ENCODE measurements at regions not wholly inside any gene's neighbourhood (a gene's known extent, or its start where the extent isn't known, plus 50 kb on each side); places are given as distances from the start of the nearest gene placed in this dataset.

- DNase-seq = peak in 1 of 3 donors; percentile 14
Measured at GRCh38 chr4:16993956-16994840, 95.8 kb upstream of the LDB2 start.

GRCh38 chr4:16992566-16993225 is 94.3 kb upstream of the LDB2 start:
- DNase-seq = peak in 1 of 3 donors; percentile 15

GRCh38 chr4:16991450-16991849 is 93.0 kb upstream of the LDB2 start:
- DNase-seq = no peak

- DNase-seq = no peak
Measured at GRCh38 chr4:16989371-16989770, 90.9 kb upstream of the LDB2 start.

- DNase-seq = no peak
Measured at GRCh38 chr4:16988814-16989213, 90.4 kb upstream of the LDB2 start.

- DNase-seq = no peak
Measured at GRCh38 chr4:16977081-16977480, 78.6 kb upstream of the LDB2 start.

GRCh38 chr4:16969696-16970135 is 71.3 kb upstream of the LDB2 start:
- no peak for DNase-seq

GRCh38 chr4:16967722-16968121 is 69.3 kb upstream of the LDB2 start:
- DNase-seq = no peak

- no peak for DNase-seq
Measured at GRCh38 chr4:16959305-16959704, 60.9 kb upstream of the LDB2 start.

- DNase-seq = no peak
Measured at GRCh38 chr4:16952896-16953630, 54.6 kb upstream of the LDB2 start.

- no peak for DNase-seq
Measured at GRCh38 chr4:16952462-16952871, 54.0 kb upstream of the LDB2 start.

All from suppressor macrophage treated with lipopolysaccharide for 1 hour (primary cell).